HEK293T (cell line): ENCODE measurements at regions not wholly inside any gene's neighbourhood (a gene's known extent, or its start where the extent isn't known, plus 50 kb on each side); places are given as distances from the start of the nearest gene placed in this dataset.

Source experiments
- ELF4 ChIP-seq: fragments of 450-650 bp; IDR thresholded peaks from 2 replicates; pipeline ENCODE4 v1.6.1; 2017; ENCODE audit warnings: antibody characterized with exemption
- FOXA1 ChIP-seq: fragments of 450-650 bp; IDR thresholded peaks from 2 replicates; pipeline ENCODE4 v1.6.1; 2016; ENCODE audit warnings: mild to moderate bottlenecking
- NFRKB ChIP-seq: fragments of 450-650 bp; IDR thresholded peaks from 2 replicates; pipeline ENCODE4 v1.6.1; 2016; ENCODE audit warnings: mild to moderate bottlenecking, moderate library complexity
- SP1 ChIP-seq: fragments of 450-650 bp; IDR thresholded peaks from 2 replicates; pipeline ENCODE4 v1.6.1; 2017
- TARDBP ChIP-seq: fragments of 450-650 bp; IDR thresholded peaks from 2 replicates; pipeline ENCODE4 v1.6.1; 2016

DNA sequence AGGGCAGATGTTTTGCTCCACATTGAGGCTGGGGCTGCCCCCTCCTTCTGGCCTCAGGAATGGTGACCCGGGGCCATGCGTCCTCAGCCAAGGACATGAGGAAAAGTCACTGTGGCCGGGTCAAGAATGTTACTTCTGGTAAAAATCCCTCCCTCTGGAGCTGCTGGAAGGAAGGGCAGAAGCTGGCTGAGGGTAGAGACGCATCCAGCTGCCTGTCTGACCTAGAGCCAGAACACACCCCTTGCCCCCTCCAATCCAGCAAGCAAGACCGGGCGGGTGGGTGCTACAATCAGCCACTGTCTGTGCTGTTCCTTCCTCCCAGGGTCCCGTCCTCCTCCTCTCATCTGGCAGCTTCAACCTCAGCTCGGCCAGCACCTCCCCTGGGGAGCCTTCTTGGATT, 59.0 kb downstream of the PTPRS start:
- TF ChIP-seq SP1, result no peak
- no peak for TF ChIP-seq TARDBP
- no peak for TF ChIP-seq ELF4
- TF ChIP-seq FOXA1, result no peak
- no peak for TF ChIP-seq NFRKB
